ENCODE measurements at regions not wholly inside any gene's neighbourhood (a gene's known extent, or its start where the extent isn't known, plus 50 kb on each side); places are given as distances from the start of the nearest gene placed in this dataset.

DNA sequence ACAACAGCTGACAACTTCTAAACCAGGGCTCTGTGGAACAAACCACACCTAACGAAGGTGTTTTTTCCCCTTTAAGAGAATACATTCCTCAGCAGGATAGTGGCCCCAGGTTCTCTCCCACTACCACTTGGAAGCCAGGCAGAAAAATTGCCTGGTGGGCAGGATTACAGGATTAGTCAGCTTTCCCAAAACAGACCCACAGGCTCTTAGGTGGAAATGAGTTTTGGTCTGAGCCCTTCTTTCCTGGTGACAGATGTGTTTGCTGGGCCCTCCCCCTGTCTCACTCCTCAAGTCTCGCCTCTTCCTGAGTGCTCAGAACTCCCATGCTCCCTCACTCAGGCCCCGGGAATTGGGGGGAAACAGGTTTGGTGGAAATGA lies 139.4 kb upstream of the HAAO start:
- no peak for DNase-seq (ENCODE audit: low spot score)

DNA sequence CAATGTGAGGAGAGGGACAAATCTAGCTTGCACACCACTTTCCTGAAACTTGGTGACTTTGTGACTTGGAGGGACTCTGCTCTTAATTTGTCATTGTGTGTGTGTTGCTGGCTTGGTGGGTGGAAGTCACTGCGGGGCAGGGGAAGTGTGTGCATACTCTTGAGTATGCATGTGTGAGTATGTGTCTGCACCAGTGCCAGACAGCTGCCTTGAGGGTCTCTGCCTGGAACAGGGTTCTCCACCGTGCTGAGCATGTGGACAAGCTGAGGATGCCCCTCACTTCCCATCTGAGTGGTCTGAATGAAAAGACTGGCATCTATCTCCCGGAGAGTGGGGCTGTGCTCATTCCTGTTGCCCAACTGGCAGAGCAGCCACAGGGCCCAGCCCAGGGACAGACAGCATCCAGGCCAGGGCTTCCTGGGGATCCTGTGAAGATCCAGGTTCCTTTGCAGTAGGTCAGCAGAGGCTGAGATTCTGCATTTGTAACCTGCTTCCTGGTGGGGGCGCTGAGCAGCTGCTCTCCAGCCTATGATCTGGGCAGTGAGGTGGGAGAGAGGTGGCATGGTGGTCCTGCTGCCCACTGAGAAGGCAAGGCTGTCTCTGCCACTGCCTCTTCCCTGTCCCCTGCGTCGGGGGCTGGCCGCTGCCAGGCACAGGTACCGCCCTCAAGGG lies 138.9 kb upstream of the HAAO start:
- DNase-seq (ENCODE audit: low spot score): peak; percentile 31

DNA sequence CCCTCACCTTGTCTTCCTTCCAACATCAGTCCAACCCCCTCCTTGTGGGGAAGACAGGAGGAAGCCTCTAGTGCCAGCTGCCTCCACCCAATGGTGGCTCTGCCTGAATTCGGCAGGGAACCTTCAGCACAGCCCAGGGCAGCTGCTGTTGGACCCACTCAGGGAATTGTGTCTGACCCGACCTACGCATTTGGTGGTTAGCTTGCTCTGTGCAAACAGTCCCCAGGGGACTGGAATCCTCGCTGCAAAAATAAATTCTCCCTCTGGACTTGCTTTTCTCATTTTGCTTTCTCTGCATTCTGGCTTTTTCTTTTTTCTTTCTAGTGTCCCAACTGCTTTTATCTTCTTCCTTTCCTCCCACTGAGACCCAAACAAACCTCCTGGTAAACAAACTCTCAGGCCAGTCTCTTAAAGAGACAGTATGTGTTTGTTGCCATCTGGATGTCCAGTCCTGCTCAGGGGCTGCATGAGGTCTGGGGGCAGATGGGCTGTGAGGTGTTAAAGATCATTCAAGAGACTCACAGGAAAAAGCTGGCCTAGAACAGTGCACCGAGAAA lies 137.7 kb upstream of the HAAO start:
- DNase-seq (ENCODE audit: low spot score): no peak

DNA sequence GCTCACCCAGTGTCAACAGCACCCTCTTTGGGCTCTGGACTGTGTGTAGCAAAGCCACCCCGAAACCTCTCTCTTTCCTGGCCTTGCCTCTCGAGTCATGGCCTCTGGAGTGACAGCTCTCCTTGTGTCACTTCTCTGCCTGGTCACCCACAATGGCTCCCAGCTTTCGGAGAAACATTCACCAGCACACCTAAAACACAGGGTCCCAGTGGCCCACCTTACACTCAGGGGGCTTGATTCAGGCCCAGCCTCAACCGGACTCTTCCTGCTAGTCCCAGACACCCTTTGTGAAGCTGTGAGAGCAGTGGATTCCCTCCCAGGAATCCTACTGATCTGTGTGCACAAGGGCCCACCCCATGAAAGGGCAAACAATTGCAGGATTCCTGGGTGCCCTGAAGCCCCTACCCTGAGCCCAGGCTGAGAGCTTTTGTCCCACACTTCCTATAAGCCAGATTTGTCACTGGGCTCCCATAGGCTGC lies 137.2 kb upstream of the HAAO start:
- DNase-seq (ENCODE audit: low spot score): no peak

DNA sequence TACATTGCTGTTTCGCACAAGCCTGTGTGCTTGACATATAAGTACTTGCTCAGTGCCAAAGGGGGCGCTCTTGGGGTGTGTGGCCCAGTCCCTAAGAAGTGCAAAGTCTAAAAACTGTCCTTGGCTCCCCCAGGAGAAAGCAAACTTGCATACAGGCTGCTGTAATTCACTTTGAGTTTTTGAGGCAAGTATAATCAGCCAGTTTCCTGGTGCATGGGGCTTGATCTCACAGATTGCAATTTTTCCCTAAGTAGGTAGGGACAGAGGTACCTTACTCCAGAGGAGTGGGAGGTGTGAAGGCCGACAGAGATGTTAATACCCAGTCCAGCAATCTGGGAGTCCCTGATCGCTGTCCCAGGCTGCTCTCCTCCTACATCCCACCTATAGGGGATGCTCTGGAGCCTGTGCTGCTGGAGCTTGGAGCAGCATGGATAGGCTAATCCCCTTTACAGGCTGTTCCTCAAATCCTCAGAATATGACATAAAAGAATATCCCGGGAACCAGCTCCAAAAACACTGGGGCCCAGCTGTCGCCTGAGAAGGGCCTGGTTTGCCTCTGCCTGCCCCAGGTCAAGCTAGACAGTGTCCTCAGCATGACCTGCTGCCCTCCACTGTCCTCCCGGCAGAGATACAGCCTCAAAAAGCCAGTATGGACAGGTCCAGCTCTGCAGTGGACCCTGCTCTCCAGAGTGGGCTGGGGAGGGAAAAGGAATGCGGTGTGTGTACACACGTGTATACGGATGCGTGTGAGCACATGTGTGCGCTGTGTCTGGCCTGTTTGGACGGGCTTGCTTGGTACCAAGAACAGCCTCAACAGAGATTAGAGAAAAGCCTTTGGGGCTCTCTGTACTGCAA lies 136.5 kb upstream of the HAAO start:
- DNase-seq (ENCODE audit: low spot score): peak; percentile 44

DNA sequence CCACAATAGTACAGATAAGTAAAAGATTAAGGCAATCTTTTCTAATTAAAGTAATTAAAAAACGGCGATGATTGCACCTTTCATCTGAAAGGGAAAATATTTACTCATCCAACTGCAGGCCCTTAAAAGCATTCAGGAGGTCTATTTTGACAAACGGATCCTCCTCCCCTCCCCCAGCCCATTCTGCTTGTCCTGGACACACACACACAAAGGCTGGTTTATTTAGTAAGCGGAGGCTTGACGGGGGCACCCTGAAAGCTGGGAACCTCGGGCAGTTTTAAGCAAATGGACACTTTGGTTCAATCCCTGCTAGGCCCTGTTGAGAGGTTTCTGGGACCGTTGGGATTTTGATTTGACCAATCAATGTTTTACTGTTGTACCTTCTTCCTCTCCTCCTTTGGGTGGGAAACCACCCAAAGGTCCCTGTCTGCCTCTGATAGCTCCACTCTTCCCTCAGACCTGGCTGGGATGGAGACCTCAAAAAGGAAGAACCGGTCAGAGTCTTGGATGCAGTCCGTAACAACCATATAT lies 135.8 kb upstream of the HAAO start:
- no peak for DNase-seq (ENCODE audit: low spot score)

DNA sequence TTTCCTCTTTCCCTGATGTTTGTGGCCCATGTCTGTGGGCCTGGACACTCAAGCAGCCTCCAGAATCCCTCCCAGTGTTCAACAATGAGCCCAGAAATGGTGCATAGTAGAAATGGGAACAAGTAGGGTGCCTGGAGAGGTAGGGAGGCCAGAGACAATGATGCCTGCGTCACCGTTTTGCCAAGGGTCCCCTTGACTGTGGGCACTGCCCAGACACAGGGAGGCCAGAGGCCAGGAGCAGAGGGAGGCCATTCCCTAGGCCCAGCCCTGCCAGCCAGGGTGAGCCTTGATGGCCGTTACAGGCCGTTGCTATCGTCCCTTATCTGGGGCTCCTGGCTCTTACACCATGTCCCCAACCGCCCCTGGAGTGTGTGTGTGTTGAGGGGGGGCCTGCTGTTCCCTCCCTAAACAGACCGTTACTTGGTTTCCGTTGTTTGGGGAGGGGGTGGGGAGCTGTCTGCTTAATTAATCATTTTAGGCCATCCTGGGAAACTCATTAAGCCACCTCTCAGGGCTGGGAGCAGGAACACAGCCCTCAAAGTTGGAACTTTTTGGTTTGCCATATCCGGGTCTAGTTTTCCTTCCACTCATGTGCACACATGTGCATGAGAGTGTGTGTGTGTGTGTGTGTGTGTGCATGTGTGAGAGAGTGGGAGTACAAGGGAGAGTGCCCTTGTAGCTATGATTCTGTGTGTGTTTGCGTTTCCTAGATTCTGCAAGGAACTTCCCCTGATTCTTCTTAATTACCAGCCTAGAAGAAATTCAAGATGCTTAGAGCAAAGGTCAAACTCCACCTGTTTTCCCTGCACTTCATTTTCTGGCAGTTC lies 135.2 kb upstream of the HAAO start:
- no peak for DNase-seq (ENCODE audit: low spot score)

DNA sequence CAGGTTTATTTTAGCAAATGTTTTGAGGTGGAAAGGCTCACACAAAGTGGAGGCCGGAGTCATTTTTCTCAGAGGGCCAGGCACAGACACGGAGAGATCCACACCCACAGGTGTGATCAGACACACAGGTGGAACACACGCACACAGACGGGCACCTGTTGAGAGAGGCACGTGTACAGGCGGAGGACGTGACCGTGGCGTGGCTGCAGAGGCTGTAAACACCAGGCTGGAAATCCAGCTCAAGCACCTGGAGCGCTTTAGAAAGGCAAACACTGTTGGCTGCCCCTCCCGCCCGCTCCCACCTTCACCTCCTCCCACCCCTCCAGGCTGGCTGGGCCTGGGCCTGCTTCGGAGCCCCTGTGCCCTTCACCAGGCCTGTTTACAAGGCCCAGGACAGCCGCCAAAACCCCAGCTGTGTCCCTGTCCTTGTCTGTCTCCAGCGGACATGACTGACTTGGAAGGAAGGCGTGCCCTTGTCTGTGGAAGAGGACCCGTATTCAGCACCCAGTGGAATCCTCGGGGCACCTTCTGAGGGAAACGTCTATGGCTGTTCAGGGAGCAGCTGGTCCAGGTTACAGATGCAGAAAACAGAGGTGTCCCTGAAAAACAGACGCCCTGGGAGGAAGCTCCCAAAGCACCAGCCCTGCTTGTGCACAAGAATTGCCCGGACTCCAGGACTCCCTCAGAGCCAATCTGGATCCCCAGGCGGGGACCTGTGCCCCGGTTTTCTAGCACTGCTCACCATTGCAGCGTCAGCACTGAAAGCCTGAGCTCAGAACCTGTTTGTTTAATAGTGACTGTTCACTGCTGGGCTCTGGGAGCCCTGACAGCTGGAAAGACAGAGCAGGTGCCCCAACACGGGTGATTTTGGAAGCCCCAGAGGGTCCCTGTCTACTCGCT lies 134.3 kb upstream of the HAAO start:
- DNase-seq (ENCODE audit: low spot score): no peak

DNA sequence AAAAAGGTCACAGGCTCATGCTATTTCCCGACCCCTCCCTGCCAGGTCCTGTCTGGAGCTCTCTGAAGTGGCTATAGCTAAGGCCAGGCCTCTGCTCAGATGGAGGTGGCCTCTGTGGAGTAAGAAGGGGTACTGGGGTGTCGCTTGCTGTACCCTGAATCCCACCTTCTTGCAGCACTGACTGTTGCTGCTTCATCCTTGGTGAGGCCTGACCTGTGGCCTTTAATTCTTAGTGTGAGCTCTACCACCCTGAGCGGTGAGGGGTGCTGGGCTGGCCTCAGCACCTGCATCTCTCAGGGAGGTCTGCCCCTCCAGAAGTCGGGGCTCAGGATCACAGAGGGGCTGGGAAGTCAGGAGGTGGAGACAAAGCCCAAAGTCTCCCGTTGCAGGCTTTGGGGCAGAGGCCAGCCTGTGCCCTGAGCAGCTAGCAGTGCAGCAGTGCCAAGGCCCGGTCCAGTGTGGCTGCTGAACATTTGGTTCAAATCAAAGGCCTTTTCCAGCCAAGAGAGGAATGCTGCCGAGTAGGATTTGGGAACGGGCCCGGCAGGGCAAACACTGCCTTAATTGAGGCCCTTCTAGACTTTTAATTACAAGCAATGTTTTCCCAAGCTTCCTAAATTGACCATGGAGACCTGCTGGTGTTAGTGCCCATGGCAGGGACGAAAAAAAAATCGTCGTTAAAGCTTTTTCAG lies 133.5 kb upstream of the HAAO start:
- no peak for DNase-seq (ENCODE audit: low spot score)

DNA sequence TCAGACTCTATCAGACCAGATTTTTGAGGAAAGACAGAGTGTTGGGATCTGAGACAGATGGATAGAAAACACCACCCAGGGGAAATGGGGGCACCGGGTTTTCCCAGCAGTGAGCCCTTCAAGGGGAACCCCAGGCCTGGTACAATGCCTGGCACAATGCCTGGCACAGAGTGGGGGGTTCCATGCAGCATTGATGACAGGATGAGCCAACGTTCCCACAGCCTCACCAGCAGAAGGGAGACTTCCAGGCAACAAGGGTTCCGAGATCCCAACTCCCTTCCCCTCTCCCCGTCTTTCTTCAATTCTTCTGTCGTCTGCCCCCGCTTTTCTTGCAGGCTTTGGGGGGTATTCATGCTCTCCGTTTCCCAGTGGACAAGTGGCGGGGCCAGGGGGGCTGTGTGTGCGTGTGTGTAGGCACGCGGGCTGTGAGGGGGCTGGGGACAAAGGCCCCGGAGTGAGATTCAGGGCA lies 132.1 kb upstream of the HAAO start:
- DNase-seq (ENCODE audit: low spot score): no peak

DNA sequence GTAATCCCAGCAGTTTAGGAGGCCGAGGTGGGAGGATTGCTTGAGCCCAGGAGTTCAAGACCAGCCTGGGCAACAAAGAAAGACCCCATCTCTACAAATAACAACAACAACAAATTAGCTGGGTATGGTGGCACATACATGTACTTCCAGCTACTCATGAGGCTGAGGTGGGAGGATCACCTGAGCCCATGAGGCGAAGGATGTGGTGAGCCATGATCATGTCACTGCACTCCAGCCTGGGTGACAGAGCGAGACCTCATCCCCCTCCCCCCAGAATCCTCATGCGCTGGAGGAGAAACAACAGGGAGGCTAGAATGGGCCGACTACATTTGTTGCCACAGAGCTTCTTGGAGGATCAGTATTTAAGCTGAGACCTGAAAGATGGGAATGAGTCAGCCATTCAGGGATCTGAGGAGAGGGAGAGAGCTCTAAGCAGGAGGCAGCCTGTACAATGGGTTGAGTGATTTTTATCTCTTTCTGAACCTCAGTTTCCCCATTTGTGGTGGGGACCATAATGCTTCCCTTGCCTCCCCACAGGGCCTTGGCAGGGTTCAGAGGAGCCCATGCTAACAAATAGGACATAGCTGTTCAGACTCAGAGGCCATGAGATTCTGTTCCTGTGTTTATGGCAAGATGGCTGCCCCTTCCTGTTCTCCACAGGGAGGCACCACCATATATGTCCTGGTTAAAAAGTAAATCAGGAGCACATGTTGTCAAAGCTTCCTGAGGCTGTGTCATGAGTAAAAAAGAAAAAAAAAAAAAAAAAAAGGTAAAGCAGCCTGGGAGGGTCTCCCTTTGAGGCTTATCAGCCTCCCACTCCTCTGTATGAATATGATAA lies 131.4 kb upstream of the HAAO start:
- DNase-seq (ENCODE audit: low spot score): no peak

DNA sequence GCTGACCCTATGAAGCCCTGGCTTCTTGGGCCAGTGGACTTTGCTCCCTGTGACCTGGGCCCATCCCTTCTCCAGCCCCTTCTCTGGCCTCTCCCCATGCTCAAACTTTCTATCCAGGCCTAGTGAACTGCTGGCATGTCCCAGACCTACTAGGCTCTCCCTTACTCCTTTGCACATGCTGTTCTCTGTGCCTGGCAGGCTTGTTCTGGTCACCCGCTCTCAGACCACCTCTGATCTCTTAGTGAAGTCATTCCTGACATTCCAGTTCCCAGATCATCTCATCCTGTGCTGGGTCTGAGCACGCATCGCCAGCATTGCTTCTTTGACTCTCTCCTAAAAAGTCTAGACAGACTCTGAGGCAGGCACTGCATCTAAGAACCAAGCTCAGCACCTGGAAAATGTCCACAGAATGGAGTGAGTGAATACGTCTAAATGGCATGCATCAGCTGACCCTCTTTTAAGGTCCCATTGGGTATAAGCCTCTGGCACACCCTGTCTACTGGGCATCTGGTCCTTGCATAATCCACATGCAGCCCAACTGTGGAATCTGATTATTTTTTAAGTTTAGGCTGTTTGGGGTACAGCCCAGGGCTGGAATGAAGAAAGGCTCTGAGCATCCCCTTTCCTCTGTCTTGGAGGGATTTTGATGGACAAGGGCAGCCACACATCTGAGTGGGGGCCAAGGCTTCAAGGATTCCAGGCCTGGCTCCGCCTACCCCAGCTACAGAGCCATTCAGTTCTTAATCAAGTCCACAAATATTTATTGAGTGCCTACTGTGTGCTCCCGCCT lies 130.6 kb upstream of the HAAO start:
- no peak for DNase-seq (ENCODE audit: low spot score)

DNA sequence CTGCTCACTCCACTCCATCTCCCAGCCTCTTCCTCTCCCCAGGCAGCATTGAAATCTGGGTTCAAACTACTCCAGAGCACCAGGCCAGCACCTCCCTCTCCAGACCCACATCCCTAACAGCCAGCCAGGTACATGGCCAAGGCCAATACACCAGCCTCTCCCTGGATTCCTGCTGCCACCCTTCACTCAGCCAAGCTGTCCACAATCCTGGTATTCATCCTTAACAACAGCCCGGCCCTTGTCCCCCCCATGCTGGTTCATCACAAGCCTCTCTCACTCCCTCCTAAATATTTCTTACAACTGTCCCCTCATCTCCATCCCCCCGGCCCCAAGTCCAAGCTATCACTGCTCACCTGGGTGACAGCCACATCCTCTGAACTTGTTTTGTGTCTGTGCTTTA lies 129.9 kb upstream of the HAAO start:
- DNase-seq (ENCODE audit: low spot score): no peak

DNA sequence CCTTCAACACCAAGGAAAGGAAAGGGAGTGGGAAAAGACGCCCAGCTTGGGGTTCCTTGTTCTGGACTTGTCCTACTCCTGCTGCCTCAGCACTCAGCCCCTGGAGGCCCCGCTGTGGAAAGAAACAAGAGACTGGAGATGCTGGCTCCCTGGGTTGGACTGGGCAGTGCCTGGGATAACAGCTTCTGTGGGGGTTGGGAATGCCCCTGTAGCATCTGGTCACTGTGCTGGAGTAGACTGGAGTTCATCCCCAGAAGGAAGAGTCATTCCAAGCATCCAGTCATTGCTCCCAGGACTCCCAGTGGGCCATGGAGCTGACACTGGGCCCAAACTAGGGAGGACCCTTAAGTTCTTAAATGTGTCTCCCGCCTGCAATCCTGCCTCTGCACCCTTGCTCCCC lies 129.3 kb upstream of the HAAO start:
- DNase-seq (ENCODE audit: low spot score): no peak

DNA sequence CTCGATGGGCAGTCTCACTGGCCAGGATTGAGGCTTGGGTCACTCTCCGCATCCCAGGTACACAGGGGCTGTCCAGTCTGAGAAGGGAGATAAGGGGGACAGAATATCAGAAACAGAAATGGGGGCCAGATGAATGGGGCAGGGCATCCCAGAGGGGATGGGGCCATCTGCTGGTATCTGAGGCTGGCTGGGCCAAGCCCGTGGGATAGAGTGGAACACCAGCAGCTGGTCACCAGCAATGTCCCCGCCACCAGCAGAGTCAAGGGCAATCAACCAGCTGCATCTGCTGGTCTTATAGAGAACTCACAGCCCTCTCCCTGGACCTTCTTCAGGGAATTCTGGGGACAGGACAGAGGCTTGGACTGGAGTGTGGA lies 128.8 kb upstream of the HAAO start:
- DNase-seq (ENCODE audit: low spot score): no peak

DNA sequence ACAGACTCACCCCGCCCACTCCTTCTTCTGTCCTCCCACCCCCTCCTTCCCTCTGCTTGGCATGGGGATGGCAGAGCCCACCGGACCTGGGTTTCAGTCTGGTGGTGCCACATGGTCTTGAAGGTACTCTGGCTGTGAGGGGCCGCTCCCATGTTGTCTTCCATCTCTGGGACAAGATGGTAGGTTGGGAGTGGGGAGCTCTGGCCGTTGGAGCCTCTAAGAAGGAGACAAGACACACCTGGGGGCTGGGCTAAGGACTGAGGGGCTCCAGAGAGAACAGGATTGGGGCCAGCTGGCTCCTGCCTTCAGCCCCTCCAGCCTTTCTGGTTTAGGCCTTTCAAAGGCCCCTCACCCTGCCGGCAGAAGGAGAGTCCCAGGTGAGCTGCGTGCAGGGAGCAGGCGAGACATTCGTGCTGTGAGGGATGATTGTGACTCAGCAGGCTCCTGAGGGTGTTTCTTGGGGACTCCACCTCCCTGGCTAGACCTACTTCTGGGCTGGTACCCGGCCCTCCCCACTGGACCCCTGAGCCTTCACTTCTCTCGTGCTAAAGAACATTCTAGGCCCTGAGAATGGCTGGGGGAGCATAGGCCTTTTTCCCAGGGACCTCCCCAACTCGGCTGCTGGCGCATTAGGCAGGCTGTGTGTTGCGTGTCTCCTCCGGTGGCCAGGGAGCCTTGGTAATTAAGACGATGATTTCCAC lies 128.2 kb upstream of the HAAO start:
- no peak for DNase-seq (ENCODE audit: low spot score)

DNA sequence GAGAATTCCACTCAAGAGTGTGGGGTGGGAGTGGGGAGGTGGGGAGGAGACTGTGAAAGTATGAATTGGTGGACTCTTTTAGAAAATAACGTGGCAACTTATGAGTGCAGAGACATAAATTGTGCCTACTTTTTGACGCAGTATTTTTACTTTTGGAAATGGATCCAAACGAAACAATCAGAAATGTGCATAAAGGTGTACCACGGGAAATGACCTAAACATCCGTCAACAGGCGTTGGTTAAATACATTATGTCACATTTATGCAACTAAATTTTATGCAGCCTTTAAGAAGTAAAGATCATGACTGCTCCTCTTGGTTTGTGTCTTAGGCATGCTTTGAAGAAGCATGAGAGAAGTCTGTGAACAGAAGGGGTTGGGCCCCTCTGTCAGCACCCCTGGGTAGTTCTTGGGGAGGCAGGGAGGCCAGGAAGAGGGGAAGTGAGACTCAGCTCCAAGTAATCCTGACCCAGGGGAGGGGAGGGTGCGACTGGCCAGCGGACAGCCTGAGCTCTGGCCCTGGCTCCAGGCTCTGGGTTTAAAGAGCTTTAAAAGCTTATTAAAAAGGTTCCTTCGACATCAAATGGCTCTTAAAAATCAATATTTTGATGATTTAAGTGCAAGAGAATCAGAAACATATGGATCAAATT lies 126.4 kb upstream of the HAAO start:
- DNase-seq (ENCODE audit: low spot score): no peak

DNA sequence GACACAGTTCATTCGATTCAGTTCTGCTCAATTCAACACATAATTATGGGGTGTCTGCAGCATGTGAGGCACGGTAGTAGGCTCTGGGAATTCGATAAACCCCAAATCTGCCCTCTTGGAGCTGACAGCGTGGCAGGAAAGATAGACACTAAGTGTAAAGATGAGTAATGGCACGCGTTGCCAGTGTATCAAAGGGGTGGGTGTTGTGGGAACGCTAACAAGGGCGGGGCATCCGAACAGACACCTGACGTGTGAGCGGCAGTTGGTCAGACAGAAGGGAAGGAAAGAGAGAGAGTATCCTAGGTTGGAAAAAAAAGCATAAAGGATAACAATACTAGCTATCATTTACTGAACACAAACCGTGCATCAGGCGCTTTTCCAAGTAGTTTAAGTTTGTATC lies 125.7 kb upstream of the HAAO start:
- DNase-seq (ENCODE audit: low spot score): no peak

Data from NAMALWA (cell line).